Endothelial cell of umbilical vein (primary cell): ENCODE measurements at regions not wholly inside any gene's neighbourhood (a gene's known extent, or its start where the extent isn't known, plus 50 kb on each side); places are given as distances from the start of the nearest gene placed in this dataset.

ENCODE experiments used
- POLR2A ChIP-seq: IDR thresholded peaks from 2 replicates; pipeline ENCODE4 v1.6.1; 2012; ENCODE audit warnings: low read depth, mild to moderate bottlenecking, control low read depth, low read length
- POLR2AphosphoS5 ChIP-seq: IDR thresholded peaks from 2 replicates; pipeline ENCODE4 v1.6.1; 2012; ENCODE audit warnings: low read depth, mild to moderate bottlenecking, control low read depth, low read length, moderate library complexity; ENCODE audit not compliant: insufficient read depth
- TF ChIP-seq, protein P1 (sequence below), 2 donors: IDR thresholded peaks; 1 replicate in 1 of 2; 2 replicates in 1 of 2; pipeline ENCODE4 v1.5.1; 2011; ENCODE audit warnings: low read length in 2 of 2, mild to moderate bottlenecking in 2 of 2, moderate library complexity in 2 of 2, control low read depth in 1 of 2, inconsistent platforms in 1 of 2, low read depth in 1 of 2; ENCODE audit not compliant: insufficient read depth in 1 of 2; ENCODE audit errors: extremely low read depth in 1 of 2

- no peak for TF ChIP-seq POLR2A
- TF ChIP-seq, protein P1, sequence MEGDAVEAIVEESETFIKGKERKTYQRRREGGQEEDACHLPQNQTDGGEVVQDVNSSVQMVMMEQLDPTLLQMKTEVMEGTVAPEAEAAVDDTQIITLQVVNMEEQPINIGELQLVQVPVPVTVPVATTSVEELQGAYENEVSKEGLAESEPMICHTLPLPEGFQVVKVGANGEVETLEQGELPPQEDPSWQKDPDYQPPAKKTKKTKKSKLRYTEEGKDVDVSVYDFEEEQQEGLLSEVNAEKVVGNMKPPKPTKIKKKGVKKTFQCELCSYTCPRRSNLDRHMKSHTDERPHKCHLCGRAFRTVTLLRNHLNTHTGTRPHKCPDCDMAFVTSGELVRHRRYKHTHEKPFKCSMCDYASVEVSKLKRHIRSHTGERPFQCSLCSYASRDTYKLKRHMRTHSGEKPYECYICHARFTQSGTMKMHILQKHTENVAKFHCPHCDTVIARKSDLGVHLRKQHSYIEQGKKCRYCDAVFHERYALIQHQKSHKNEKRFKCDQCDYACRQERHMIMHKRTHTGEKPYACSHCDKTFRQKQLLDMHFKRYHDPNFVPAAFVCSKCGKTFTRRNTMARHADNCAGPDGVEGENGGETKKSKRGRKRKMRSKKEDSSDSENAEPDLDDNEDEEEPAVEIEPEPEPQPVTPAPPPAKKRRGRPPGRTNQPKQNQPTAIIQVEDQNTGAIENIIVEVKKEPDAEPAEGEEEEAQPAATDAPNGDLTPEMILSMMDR (IDR thresholded peaks at IDR 0.05; ENCODE audit: extremely low read depth in 1 of 2, insufficient read depth in 1 of 2, low read depth in 1 of 2, low read length in 2 of 2) = no peak
- no peak for TF ChIP-seq POLR2AphosphoS5
Measured at GRCh38 chr6:90790058-90790457, 203.2 kb upstream of the MAP3K7 start.
